Right renal cortex interstitium (tissue), 3 donors: ENCODE measurements at regions not wholly inside any gene's neighbourhood (a gene's known extent, or its start where the extent isn't known, plus 50 kb on each side); places are given as distances from the start of the nearest gene placed in this dataset.

Source experiments
- DNase-seq, 3 donors: peaks; one replicate each; pipeline ENCODE4 v3.0.0-alpha.2; 2013; ENCODE audit warnings: low read depth in 3 of 3, low spot score in 2 of 3

DNA sequence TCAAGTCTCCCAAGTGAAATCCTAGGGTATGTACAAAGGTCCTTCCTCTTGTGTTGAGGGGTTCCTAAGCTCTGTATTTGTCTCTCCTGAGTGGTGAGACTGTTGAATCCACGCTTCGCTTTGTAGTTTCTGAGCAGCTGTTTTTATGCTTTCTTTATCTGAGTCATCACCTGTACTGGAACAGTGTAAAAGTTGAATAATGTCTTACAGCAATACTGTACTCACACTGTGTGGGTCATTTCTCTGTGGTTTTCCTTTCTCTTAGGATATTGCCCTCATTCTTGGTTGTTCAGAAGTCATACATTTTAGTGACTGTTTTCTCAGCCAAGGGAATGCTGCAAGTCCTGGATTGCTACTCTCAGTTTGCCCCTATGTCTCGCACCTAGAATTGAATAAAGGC lies 1596.6 kb downstream of the SLITRK5 start:
- no peak for DNase-seq

DNA sequence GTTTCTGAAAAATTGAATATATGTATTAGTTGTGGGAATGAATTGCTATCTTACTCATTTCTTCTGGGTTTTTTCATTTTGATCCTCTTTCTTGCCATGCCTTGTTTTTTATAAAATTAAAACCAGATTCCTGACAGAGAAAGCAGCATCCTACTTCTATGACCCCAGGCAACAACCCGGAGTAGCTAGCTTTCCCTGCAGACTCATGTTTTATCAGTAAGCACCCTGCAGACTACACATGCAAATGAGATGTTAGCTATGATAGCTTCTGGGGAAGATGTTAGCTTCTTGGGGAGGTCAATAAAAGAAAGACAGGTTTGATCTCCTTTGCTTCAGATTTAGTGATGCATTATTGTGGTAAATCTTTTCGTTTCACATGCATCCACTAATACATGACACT lies 1598.6 kb downstream of the SLITRK5 start:
- DNase-seq, result no peak

DNA sequence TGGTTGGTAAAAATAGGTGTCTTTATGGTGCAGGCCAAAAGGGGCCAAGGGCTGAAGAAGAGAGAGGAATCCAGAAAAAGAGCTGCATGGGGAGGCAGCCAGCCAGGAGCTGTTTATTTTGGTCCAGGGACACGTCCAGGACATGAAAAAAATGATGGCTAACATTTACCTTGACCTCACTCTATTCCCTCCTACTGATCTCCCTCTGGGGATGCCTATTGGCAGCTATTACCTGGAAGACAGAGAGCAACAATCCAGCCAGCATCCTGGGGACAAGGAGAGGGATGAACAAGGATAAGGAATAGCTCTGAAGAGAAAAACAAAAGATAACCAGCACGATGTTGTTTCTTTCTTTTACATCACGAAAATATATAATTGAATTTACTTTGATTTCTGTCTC lies 1599.6 kb downstream of the SLITRK5 start:
- no peak for DNase-seq

DNA sequence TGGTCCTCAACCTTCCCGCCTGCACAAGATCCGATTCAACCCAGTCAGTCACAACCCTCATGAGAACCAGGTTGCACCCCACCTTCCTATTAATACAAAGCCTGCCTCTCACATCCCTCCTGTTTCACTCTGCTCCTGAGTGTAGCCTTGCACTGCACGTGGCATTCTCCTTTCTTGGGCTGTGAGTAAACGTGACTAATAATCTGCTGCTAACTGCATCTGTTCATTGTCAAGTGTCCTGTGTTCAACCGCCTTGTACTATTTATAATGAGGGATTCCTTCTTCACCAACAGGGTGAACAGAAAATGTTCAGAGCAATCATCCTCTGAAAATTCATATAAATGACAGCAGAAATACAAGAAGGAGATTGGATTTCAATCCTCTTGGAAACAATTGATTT lies 1608.2 kb downstream of the SLITRK5 start:
- DNase-seq, result no peak

DNA sequence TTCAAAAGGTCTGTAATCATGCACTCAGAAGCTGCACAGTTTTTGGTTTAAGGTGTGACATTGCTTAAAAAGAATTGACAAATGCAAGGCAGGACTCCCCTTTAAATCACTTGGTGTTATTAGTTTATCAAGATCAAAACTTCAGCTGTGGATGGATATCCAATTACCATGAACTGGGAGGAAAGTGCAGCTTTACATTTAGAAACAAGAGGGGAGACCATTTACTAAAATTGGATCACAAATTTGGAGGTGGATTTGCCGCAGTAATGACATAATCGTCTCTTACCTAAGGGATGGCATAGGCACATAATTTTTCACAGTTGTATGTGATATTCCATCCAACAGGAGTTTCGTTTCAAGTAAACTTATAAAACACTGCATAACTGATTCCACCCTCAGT lies 1610.2 kb downstream of the SLITRK5 start:
- DNase-seq, result no peak

DNA sequence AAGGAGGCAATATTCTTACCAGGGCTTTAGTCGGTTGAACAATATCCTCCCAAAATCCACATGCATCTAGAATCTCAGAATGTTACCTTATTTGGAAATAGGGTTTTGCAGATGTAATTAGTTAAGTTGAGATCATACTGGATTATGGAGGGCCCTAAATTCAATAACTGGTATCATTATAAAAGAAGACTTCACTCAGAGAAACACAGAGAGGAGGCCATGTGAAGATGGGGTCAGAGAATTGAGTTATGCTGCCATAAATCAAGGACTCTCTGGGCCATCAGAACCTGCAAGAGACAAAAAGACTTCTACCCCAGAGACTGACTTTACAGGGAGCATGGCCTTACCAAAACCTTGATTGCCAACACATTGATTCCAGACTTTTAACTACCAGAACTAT lies 1611.1 kb downstream of the SLITRK5 start:
- DNase-seq, result no peak

DNA sequence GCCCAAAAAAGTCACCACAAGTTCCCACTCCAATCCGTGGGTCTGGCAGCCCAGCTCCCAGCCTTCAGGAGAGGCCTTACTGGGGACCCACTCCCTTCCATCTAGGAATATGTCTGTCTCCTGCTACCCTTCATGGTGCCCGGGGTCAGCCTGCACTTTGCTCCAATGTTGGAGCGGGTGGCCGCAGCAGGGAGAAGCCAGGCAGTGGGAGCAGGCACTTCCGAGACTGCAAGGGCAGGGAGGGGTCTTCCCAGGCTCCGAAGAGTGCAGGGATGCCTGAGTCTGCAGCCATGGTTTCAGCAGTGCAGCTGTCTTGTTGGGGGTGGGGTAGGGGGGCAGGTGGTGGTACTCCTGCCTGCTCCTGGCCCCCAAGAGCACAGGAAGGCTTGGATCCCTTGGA lies 1616.2 kb downstream of the SLITRK5 start:
- DNase-seq, result no peak

DNA sequence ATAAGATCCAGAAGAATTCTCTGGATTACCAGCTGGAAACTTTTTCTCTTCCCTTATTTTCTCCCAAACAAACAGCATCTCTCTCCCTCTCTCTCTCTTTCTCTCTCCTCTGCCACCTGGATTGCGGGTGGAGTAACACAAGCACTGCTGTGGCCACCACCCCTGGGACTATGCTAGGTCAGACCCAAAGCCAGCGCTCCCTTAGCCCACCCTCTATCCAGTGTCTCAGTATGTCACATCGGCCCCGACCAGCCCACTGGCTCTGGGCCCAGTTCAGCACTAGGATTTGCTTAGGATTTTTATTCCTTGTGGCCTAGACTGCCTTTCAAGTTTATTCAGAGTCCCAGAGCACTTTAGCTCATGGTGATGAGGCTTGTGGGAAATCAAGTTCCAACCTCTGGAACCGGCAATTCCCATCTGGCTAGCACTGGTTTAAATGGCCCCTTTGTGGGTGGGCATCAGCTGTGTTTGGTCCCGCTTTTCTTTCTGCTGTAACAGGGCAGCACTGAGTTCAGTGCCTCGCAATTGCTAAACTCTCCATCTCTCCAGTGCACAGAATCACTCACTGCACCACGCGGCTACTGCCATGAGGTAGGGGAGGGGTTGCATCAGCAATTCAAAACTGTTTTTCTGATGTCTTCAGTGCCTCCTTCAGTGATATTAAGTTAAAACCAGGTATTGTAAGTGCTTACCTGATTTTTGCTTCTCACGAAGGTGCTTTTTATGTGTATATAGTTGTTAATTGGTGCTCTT lies 1623.1 kb downstream of the SLITRK5 start:
- DNase-seq, result no peak

DNA sequence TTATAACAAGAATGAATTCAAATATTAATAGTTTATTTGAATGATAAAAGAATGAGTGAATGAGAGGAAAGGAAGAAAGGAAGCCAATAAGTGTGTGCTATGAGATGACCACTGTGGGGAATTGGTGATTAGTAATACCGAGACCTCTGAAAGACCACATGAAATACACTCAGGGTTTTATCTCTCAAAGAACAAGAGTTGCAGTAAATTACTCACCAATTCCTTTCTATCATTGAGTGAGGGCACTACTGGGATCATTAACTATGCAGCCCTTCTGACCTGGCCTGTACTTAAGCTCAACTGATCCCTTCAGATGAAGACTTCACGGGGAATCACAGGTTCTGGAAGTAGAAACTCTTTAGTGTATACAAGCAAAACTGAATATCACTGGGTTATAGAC lies 1636.1 kb downstream of the SLITRK5 start:
- DNase-seq, result no peak

DNA sequence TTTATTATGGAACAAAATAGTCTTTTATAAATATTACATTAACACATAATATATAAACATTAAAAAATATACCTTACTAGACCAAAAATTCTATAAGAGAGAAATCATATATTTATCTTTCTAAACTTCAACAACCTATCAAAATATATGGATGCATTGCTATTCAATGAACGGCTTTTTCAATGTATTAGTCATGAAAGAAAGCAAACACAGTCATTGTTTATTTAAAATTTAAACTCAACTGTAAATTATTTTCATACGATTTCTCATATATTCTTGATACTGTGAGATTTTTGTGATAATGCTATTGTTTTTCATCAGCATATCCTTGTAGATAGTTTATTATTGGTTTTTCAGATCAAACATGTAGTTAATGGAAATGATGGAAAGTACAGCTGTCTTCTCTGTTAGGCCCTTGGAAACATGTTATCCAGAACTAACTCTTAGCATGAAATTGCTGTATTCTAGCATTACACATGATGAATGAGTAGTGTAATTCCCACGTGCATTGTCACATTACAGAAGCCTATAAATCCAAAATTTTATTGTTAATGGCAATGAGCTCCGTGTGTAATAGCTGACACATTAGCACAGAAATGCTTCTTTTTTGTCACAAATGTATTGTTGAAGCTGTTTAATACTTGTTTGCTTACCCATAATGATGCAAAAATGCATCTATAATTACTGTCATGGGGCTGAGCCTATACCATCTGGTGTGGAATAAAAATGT lies 1639.9 kb downstream of the SLITRK5 start:
- DNase-seq, result no peak

DNA sequence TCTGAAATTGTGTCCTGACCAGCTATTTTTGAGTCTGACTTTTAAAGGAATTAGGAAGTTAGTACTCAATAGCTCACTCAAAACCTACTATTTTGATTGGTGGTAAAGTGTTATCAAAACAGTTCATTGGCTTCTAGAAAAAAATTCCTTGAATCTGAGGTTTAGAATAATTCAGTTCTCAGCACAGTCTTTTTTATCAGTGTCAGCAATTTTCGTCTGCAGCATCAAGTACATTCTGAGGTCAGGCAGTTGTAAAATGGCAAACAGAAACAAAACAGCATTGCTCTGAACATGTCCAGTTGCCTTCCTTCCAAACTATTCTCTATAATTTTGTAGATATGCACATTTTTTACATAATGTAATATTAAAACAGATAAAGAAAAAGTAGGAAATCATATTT lies 1644.1 kb downstream of the SLITRK5 start:
- no peak for DNase-seq

DNA sequence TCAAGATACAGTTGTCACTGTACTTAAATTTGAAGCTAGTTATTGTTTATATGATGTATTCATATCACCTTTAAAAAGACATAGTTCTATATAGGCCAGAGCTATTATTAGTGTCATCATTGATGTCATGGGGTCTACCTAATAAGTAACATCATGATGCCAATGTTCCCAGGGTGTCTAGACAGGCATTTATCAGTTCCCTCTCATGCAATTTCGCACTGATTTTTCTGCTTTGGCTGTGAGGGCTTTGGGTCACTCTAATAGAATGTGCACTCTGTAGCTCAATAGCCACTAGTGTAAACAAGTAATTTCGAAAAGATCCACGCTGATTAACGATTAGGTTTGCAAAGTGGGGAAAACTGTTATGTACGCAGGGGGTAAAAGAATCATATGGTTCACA lies 1651.3 kb downstream of the SLITRK5 start:
- no peak for DNase-seq

DNA sequence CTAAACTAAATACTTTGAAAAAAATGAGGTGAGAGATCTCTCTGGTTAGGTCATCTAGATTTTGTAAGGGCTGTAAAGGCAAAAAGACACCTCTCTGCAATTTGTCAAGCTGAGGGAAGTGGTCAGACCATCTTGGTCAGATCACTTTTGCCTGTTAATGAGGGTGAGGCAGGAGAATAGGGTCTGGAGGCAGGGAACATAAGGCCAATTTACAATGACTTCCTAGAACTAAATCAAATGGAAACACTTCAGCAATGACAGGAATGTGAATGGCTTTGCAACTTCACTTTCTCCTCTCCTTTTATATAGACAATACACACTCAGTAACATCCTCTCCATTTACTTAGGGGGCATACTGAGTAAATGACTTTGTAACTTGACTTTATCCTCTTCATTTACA lies 1653.4 kb downstream of the SLITRK5 start:
- no peak for DNase-seq

DNA sequence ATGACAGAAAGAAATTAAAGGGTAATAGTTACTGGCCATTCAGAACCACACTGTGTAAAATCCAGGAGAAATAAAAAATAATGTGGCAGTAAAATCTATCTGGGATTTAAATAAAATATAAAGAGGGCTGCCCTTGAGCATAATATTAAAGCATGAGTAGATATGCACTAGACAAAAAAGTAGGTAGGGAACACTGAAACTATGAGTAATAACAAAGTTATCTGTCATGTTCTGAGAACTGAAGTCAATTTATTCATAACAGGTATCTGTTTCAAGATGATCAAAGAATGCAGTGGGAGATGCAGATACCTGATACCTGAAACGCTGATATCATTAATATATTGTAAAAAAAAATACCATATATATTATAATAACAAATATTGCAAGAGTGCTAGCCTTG lies 1672.0 kb downstream of the SLITRK5 start:
- DNase-seq, result no peak

DNA sequence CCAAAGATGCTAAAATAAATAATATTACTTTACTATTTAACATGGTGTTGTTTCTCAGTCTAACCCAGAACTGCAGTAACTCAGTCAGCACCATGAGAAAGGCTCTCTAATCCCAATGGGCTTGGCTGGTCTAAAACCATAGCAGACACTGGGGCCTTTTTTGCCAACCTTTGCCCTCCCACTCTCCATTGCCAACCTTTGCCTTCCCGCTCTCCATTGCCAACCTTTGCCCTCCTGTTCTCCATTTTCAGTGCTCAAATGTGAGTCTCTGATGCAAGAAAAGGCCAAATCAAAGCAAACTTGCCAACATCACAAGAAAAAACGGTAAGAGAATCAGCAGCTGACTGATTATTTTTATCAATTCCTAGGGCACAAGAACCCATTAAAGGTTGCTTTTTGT lies 1681.2 kb downstream of the SLITRK5 start:
- DNase-seq, result no peak

DNA sequence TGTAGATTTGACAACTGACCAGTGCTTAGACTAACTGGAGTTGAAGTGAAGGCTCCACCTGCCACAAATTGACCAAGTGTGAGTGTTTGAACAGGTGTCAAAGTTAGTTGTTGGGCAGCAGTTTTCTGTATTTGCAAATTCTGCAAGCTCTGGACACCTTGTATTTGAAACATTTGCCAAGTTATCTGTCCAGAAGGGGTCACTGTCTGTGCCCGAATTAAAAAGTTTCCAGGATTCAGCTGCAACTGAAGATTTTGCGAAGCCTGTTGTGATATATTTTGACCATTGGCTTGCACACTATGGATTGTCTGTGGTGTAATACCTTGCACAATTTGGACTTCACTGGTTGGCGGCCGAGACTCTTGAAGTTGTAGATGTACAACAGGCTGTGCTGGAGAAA lies 1690.7 kb downstream of the SLITRK5 start:
- DNase-seq, result no peak

DNA sequence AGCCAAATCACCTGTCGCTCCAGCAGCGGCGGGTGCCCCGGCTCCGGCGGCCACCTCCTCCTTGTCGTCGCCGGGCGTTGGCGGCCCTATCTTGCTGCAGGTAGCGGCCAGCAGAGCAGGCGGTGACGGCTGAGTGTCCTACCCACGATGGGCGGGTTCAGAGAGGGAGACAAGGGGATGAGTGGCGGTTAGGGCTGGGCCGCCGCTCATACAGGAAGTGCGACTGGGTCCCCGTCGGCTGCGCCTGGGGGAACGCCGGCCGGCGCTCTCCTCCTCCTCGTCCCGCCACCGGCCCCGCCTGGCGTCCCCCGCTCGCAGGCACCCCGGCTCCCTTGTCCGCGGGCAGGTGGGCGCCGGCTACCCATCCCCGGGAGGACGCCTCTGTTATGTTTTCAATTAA lies 1692.0 kb downstream of the SLITRK5 start:
- DNase-seq, result no peak

DNA sequence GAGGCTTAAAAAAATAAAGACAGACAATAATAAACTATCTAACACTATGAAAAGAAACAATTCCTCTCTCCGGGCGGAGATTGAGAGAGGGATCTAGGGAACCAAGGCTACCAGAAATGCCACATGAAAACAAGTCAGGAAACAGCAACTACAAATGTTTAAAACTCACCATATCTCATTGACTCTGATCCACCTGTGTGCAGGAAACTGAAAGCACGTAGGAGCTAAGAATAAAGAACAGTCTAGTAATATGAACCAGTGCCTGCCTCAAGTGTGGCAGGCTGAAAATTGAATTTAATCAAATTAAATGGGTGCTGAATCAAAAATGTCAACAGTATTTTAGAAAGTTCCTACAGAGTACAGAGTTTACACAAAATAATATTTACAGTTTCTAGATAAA lies 1701.0 kb downstream of the SLITRK5 start:
- DNase-seq, result no peak

DNA sequence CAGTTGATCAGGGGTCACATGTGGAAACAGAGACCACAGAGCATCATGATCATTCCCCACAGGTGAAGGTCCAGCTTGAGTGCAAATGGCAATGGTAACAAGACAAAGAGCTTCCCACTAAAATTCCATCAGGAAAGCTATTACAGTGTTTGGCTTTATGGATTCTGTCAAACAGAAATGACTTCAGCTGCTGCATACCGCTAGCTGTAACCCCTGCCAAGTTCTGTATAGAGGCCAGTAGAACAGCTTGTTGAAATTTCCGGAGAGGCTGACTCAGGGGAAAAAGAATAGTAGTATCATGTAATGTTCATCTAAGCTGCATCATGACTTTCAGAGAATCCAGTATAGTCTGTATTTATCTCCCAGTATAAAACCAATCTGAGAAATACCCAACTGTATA lies 1704.7 kb downstream of the SLITRK5 start:
- peak in 2 of 3 donors; percentile 21 to 36 for DNase-seq

DNA sequence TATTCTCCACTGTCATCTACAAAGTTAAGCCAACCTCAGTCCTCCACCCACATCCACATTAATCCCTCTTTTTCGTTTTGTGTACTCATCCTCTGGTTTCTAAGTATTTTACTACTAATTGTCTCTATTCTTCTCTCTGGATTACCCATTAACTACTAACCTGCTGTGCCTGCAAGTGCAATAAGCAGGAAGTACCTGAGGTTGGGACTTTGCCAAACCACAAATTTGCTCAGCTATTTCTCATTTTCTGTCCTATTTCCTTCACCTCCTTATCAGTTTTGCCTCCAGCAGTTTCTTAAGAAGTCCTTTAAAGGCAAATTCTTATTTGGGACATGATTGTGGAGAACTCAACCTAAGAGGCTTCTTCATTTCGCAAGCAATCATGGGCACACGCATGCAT lies 1708.9 kb downstream of the SLITRK5 start:
- DNase-seq, result no peak

DNA sequence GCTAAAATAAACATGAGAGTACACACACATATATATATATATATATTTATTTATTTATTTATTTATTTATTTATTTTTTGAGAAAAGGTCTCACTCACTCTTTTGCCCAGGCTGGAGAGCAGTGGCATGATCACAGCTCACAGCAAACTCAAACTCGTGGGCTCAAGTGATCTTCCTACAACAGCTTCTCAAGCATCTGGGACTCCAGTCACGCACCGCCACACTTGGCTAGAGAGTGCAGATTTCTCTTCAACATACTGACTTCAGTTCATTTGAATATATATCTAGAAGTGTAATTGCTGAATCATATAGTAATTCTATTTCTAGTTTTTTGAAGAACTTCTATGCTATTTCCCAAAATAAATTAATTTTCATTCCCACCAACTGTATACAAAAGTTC lies 1711.8 kb downstream of the SLITRK5 start:
- no peak for DNase-seq

DNA sequence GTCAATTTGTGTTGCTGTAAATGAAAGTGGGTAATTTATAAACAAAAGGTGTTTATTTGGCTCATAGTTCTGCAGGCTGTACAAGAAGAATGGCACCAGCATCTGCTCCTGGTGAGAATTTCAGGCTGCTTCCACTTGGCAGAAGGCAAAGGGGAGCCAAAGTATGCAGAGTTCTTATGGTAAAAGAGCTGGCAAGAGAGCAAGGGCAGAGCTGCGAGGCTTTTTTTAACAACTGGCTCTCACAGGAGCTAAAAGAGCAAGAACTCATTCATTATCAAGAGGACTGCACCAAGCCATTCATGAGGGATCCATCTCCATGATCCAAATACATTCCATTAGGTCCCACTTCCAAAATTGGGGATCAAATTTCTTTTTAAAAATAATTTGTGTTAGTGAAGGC lies 1712.7 kb downstream of the SLITRK5 start:
- no peak for DNase-seq
